Ammon's horn (tissue), 1 donor: ENCODE measurements at regions not wholly inside any gene's neighbourhood (a gene's known extent, or its start where the extent isn't known, plus 50 kb on each side); places are given as distances from the start of the nearest gene placed in this dataset.
"Not testable (repeated sequence)": the region's sequence is repeated elsewhere in the genome, so short reads cannot be mapped to it uniquely, and the experiment has no call there.

Experiments used
- DNase-seq: peaks from one replicate; pipeline ENCODE4 v3.0.0-alpha.2; 2016; ENCODE audit warnings: low spot score

- no peak for DNase-seq
Observed at GRCh38 chr5:57893926-57894325, 411.3 kb upstream of the ACTBL2 start.

DNA sequence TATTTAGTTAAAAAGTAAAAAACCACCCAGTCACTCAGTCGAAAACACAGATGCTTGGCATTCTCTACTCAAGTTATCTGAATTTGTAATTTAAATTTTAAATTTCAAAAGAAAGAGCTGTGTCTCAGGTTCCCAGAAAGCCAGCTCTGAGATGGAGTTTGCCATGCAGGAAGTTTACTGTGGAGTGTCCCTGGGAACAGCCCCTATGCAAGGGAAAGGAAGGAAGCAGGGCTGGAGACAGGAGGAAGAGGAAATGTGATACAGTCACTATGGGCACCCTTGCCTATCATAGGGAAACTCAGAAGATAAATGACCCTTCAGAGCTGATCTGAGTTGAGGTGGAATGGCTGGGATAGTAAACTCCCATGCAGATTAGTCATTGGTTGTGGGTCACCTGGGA lies 408.8 kb upstream of the ACTBL2 start:
- no peak for DNase-seq

GRCh38 chr5:57889558-57889957 lies 406.9 kb upstream of the ACTBL2 start:
- no peak for DNase-seq

GRCh38 chr5:57887851-57888621 lies 405.4 kb upstream of the ACTBL2 start:
- peak; percentile 60 for DNase-seq

- no peak for DNase-seq
Observed at GRCh38 chr5:57884346-57885102, 401.9 kb upstream of the ACTBL2 start.

DNA sequence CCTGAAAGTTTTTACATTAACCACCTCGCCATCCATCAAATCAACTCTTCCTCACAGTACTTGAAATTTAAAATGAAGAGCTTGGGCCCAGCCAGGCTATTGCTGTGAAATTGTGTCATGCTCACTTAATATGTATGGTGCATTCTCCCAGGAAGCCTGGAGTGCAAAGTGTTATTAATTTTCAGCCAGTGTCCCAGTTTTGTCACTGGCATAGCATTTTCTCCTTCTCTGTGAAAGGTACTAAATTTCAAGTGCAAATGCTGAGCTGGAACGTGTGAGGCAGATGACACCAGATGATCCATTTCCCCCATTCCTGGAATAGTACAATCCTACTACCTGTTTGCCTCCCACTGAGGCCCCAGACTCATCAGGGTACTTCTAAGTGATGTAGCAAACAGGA lies 397.6 kb upstream of the ACTBL2 start:
- no peak for DNase-seq

DNA sequence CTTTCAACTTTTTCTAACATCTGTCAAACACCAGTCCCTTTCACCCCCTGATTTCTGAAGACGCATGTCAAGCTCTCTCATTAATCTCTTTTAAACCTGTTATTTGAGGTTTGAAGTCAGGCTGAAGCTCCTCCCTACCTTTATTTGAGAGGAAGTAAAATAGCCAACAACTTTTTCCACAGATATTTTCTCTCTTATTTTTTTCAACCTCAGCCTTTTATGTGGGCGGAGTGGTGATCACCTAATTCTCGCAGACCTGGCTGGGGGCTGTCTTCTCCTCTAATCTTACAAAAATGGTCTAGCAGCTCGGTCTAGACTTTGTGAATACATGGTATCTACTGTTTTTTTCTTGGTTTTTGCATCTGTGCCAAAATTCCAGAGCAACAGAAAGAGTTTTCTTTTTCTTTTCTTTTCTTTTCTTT lies 395.7 kb upstream of the ACTBL2 start:
- DNase-seq, result no peak

- DNase-seq, result no peak
Observed at GRCh38 chr5:57871496-57871895, 388.9 kb upstream of the ACTBL2 start.

DNA sequence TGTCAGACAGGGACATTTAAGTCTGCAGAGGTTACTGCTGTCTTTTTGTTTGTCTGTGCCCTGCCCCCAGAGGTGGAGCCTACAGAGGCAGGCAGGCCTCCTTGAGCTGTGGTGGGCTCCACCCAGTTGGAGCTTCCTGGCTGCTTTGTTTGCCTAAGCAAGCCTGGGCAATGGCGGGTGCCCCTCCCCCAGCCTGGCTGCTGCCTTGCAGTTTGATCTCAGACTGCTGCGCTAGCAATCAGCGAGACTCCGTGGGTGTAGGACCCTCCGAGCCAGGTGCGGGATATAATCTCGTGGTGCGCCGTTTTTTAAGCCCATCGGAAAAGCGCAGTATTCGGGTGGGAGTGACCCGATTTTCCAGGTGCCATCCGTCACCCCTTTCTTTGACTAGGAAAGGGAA lies 387.7 kb upstream of the ACTBL2 start:
- not testable (repeated sequence) for DNase-seq

DNA sequence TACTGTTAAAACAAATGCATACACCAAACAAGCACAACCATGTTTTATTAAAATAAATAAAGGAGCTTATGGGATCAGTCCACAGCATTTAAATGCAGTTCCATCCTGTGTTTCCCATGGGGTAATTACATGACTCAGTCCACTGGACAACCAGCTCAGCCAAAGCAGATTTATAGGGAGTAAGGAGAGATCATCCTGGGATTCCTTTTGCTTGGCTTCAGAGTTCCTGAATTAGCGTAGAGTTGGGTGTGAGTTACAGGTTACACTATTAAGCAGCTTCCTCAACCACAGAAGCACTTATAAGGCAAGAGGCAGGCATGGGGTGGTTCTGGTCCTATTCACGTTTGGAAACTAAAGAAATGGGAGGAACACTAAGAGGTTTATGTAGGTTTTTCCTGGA lies 381.1 kb upstream of the ACTBL2 start:
- no peak for DNase-seq

- no peak for DNase-seq
Observed at GRCh38 chr5:57862942-57863341, 380.3 kb upstream of the ACTBL2 start.

GRCh38 chr5:57862471-57862911 lies 379.9 kb upstream of the ACTBL2 start:
- DNase-seq, result peak; percentile 32

DNA sequence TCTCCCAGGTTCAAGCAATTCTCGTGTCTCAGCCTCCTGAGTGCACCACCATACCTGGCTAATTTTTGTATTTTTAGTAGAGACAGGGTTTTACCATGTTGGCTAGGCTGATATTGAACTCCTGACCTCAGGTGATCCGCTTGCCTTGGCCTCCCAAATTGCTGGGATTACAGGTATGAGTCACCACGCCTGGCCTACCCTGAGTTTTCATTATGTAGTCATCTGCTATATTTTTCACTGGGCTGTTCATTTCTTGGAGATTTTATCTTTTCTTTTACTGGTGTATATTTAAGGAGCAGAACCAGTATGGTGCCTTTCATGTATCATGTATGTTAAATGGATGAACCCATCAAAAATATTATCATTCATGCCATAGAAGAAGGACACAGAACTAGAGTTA lies 377.0 kb upstream of the ACTBL2 start:
- no peak for DNase-seq

DNA sequence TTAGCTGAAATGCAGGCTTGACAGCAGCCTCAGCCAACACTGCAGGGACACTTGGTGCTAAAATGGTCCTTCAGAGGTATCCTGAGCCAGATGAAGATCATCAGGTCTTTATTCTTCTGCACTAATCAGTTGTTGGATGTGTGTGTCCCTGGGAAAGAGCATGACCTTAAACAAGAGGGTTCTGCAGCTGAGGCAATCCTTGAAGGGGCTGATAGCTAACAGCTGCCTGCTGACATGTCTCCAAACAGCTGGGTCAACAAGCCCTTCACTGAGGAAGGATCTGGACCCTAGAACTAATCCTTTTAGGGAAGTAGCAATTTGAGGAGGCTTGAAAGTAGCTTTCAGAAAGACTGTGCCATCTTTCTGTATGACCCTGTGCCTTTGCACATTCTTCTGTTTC lies 376.3 kb upstream of the ACTBL2 start:
- no peak for DNase-seq

GRCh38 chr5:57857696-57858095 lies 375.1 kb upstream of the ACTBL2 start:
- DNase-seq, result no peak

GRCh38 chr5:57855831-57856230 lies 373.2 kb upstream of the ACTBL2 start:
- no peak for DNase-seq

DNA sequence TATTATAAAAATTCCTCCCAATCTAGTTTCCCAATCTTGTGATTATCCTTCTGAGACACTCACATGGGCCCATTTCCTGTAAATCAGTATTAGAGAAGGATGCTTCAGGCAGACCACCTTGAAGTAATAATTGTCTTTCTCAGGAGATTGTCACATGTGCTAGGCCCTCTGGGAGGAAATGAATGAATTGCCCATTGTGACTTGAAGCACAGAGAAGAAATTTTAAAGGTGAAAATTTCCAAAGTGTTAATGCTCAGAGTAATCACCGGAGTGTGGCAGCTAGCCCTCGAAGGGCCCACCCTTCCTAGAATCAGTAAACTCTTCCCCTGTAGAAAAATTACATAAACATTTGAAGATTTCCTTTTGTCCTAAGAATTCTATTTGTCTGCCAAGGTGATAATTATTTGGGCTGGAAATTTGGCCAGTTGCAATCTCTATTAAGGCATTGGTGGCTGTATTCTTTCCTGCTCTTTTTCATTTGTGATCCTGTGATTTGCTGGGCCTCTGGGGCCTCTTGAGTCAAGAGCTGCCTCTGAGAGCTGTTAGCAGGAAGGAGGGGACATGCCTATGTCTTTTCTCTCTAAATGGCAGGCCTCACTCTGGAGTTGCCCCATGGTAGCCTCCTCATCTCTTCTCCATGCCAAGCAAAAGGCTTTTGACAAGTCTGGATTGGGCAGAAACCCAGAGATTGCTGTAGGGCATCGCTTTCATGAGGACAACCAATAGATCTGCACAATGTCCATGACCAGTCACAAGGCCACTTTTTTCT lies 371.5 kb upstream of the ACTBL2 start:
- no peak for DNase-seq

- no peak for DNase-seq
Observed at GRCh38 chr5:57850109-57850508, 367.5 kb upstream of the ACTBL2 start.

DNA sequence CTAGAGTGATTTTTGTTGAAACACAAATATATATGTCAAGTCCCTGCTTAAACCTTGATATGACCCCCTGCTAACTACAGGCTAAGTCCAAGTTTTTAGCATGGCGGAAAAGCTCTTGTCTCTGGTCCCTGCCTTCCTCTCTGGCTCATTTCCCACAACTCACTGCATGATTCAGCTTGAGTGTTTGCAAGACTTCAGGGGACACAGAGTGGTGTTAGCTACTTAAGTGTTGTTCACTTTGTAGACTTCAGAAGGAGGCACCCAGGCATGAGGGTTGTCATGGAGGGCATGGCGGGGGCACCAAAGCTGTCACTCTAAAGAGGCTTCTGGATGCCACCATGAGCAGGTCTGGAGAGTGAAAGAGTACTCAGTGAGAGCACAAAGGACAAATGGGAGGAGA lies 362.4 kb upstream of the ACTBL2 start:
- DNase-seq, result no peak

DNA sequence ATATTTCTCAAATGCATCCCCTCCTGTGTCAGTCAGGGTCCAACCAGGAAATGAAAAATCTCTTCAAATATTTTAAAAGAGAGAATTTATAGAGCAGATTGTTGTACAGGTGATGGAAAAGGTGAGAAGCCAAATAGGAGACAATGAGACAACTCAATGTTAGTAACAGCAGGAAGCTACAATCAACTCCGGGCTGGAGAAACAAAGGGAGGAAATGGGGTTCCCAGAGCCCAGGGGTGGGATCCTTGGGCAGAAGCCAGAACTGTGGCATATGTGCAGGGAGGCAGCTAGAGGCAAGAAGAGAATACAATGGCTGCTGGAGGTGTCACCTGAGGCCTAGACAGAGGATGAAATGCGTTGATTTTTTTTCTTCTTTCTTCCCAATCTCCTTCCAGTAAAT lies 361.8 kb upstream of the ACTBL2 start:
- DNase-seq, result no peak

DNA sequence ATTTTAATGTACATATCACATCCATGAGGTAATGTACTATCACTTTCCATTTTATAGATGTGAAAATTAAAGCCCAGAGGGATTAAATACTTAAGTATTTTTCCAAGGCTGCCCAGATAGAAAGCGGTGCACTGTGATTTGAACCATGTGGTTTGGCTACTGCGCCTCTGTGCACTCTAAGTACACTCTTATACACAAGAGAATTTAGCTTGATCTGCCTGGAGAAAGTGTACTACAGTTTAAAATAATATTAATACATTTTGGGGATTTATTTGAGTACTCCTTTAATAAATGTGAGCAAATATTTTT lies 360.4 kb upstream of the ACTBL2 start:
- DNase-seq, result no peak

GRCh38 chr5:57842364-57843058 lies 359.9 kb upstream of the ACTBL2 start:
- DNase-seq, result no peak
